ENCODE measurements at regions not wholly inside any gene's neighbourhood (a gene's known extent, or its start where the extent isn't known, plus 50 kb on each side); places are given as distances from the start of the nearest gene placed in this dataset.

DNA sequence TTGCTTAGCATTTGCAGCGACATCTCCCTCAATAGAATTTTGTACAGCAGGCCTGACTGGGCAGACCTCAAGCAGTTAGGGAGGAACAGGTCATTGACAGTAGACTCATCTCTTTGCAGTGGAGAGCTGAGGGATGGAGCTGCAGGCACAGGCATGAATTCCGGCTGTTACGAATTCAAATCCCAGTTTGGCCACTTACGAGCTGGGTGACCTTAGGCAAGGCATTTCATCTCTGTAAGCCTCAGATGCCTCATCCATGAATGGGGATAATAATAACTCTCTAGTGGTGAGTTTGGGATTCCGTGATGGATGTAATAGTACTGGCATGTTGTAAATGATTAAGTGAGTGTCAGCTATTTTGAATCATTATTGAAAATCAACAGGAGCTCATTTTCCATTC is 195.3 kb downstream of the SEMA6A start:
- TF ChIP-seq, protein P1, sequence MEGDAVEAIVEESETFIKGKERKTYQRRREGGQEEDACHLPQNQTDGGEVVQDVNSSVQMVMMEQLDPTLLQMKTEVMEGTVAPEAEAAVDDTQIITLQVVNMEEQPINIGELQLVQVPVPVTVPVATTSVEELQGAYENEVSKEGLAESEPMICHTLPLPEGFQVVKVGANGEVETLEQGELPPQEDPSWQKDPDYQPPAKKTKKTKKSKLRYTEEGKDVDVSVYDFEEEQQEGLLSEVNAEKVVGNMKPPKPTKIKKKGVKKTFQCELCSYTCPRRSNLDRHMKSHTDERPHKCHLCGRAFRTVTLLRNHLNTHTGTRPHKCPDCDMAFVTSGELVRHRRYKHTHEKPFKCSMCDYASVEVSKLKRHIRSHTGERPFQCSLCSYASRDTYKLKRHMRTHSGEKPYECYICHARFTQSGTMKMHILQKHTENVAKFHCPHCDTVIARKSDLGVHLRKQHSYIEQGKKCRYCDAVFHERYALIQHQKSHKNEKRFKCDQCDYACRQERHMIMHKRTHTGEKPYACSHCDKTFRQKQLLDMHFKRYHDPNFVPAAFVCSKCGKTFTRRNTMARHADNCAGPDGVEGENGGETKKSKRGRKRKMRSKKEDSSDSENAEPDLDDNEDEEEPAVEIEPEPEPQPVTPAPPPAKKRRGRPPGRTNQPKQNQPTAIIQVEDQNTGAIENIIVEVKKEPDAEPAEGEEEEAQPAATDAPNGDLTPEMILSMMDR (IDR thresholded peaks at IDR 0.05; ENCODE audit: low read depth, low read length), result no peak
- no peak for TF ChIP-seq EZH2phosphoT487 (IDR thresholded peaks at IDR 0.05; ENCODE audit: low read depth)
- Histone ChIP-seq H3K9me3 (ENCODE audit: insufficient read depth, low read length) (no peaks in the 10 kb centered on the region), H3K36me3 (replicated peaks; ENCODE audit: low read depth, low read length) (no peaks in the 10 kb centered on the region)

DNA sequence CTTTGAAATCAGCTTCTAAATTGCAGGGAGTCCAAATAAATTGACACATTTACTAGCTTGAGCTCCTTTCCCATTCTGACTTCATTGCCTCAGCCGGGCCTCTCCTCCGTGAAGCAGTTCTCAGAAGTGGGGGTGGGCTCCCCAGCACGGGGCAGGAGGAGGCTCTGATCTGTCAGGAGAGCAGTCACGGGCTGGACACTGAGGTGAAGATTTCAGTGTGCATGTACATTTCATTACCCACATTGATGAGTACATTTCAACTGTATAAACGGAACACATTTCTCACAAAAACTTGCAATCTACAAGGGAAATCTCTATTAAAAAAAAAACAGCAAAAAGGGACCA is 195.9 kb downstream of the SEMA6A start:
- no peak overlapping the region for H3K4me2 ChIP-seq (ENCODE audit: low read length)
- no peak overlapping the region for H3K9ac ChIP-seq (ENCODE audit: low read length)

More for the DNA sequence above, 195.3 kb downstream of the SEMA6A start:
- H2AFZ ChIP-seq (ENCODE audit: low read depth, low read length), result no peak overlapping the region
- H3K9ac ChIP-seq (ENCODE audit: low read length), result no peak overlapping the region
- no peaks in the 10 kb centered on the region for H4K20me1 ChIP-seq (ENCODE audit: insufficient read depth, low read length)
- no peaks in the 10 kb centered on the region for H3K4me1 ChIP-seq (ENCODE audit: low read length)
- H3K4me3 ChIP-seq (ENCODE audit: low read length), result no peak overlapping the region
- H3K4me2 ChIP-seq (ENCODE audit: low read length), result no peak overlapping the region
- H3K27me3 ChIP-seq (ENCODE audit: low read depth, low read length), result no peaks in the 10 kb centered on the region
- H3K79me2 ChIP-seq (ENCODE audit: low read length), result no peaks in the 10 kb centered on the region
- H3K27ac ChIP-seq (ENCODE audit: low read length), result no peak overlapping the region

DNA sequence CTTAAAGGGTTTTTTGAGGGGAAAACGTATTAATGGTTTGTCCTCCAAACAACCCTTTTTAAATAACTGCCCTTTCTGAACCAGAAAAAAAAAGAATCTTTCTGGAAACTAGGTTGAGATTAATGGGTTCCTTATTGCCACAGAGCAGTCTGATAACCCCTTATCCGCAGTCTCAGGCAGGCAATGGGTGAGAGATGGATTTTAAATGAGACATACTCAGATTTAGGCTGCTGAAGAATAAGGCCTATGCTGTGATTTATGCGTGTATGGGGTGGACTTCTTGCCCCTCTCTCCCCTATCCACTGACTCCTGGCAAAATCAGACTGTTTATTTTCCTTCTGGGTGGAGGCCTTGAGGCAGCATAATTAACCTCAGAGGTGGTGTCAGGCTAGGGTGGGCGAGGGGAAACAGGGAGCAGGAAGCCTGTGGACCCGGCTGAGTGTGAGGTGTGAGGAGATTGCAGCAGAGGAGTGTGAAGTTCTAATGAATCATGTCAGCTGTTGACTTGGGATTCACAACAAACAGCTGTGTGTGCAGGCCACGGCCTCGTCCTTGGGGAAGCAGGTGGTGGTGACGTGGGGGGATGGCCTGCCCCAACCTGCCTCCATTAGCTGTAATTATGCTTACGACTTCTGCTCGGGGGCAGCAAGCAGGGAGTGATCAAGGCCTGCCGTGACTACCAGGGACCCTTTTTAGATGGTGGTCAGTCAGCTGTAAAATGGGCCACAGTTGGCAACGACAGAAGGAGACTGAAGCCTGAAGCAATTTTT is 196.4 kb downstream of the SEMA6A start:
- H3K9ac ChIP-seq (ENCODE audit: low read length), result no peak overlapping the region
- H3K4me1 ChIP-seq (ENCODE audit: low read length), result peaks cover 4% of the 10 kb centered on the region
- TF ChIP-seq, protein P1 (IDR thresholded peaks at IDR 0.05; ENCODE audit: low read depth, low read length), result no peak
- TF ChIP-seq EZH2phosphoT487 (IDR thresholded peaks at IDR 0.05; ENCODE audit: low read depth), result no peak
- H3K4me2 ChIP-seq (ENCODE audit: low read length), result no peak overlapping the region
- no peaks in the 10 kb centered on the region for H3K27me3 ChIP-seq (ENCODE audit: low read depth, low read length)
- H3K36me3 ChIP-seq (replicated peaks; ENCODE audit: low read depth, low read length), result no peaks in the 10 kb centered on the region
- H3K27ac ChIP-seq (ENCODE audit: low read length), result no peak overlapping the region
- no peak overlapping the region for H2AFZ ChIP-seq (ENCODE audit: low read depth, low read length)
- no peak overlapping the region for H3K4me3 ChIP-seq (ENCODE audit: low read length)
- no peaks in the 10 kb centered on the region for H3K9me3 ChIP-seq (ENCODE audit: insufficient read depth, low read length)
- no peaks in the 10 kb centered on the region for H4K20me1 ChIP-seq (ENCODE audit: insufficient read depth, low read length)
- no peaks in the 10 kb centered on the region for H3K79me2 ChIP-seq (ENCODE audit: low read length)

More for the DNA sequence above, 195.9 kb downstream of the SEMA6A start:
- no peaks in the 10 kb centered on the region for H3K79me2 ChIP-seq (ENCODE audit: low read length)
- no peak overlapping the region for H2AFZ ChIP-seq (ENCODE audit: low read depth, low read length)
- H3K4me3 ChIP-seq (ENCODE audit: low read length), result no peak overlapping the region
- TF ChIP-seq, protein P1 (IDR thresholded peaks at IDR 0.05; ENCODE audit: low read depth, low read length), result no peak
- no peak for TF ChIP-seq EZH2phosphoT487 (IDR thresholded peaks at IDR 0.05; ENCODE audit: low read depth)
- no peaks in the 10 kb centered on the region for H3K36me3 ChIP-seq (replicated peaks; ENCODE audit: low read depth, low read length)
- no peaks in the 10 kb centered on the region for H4K20me1 ChIP-seq (ENCODE audit: insufficient read depth, low read length)
- H3K9me3 ChIP-seq (ENCODE audit: insufficient read depth, low read length), result no peaks in the 10 kb centered on the region
- H3K27me3 ChIP-seq (ENCODE audit: low read depth, low read length), result no peaks in the 10 kb centered on the region
- no peak overlapping the region for H3K27ac ChIP-seq (ENCODE audit: low read length)
- H3K4me1 ChIP-seq (ENCODE audit: low read length), result no peaks in the 10 kb centered on the region

DNA sequence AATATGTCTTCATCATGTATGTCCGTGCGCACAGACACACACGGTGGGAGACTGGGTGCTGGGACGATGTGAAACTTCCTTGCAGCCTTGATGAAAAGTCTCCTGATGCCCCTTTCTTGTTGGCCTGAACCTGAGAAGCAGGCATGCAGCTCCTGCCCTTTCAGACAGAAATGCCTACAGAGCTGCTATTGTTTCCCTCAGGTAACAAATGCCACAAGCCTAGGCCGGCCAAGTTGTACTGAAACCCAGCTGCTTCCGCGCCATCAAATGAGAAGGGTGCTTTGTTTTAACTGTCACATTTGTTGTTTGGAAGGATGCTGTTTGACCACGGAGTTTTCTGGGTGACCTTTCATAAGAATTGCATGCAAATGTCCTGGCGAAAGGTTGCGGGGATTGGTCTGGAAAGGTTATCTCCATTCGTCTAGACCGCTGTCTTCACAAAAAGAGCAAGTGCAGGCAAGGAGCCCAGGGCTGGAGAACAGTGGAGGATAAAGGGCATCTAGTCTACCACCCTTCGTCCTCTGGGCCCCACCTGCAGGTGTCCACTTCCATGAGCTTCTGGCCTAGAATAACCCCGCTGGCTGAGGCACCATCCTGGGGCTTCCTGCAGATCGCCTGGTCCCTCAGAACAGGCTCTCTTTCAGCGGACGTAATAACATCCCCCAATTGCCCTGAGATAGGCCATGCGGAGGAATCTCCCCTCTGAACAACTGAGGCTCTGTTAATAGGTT is 197.2 kb downstream of the SEMA6A start:
- H3K4me3 ChIP-seq (ENCODE audit: low read length), result no peak overlapping the region
- no peaks in the 10 kb centered on the region for H3K27me3 ChIP-seq (ENCODE audit: low read depth, low read length)
- no peak for TF ChIP-seq EZH2phosphoT487 (IDR thresholded peaks at IDR 0.05; ENCODE audit: low read depth)
- TF ChIP-seq, protein P1 (IDR thresholded peaks at IDR 0.05; ENCODE audit: low read depth, low read length), result no peak
- H4K20me1 ChIP-seq (ENCODE audit: insufficient read depth, low read length), result no peaks in the 10 kb centered on the region
- H3K4me1 ChIP-seq (ENCODE audit: low read length), result peaks cover 11% of the 10 kb centered on the region
- H3K4me2 ChIP-seq (ENCODE audit: low read length), result no peak overlapping the region
- no peak overlapping the region for H3K27ac ChIP-seq (ENCODE audit: low read length)
- no peaks in the 10 kb centered on the region for H3K9me3 ChIP-seq (ENCODE audit: insufficient read depth, low read length)
- H3K79me2 ChIP-seq (ENCODE audit: low read length), result no peaks in the 10 kb centered on the region
- H2AFZ ChIP-seq (ENCODE audit: low read depth, low read length), result no peak overlapping the region
- H3K9ac ChIP-seq (ENCODE audit: low read length), result no peak overlapping the region
- H3K36me3 ChIP-seq (replicated peaks; ENCODE audit: low read depth, low read length), result no peaks in the 10 kb centered on the region
